ENCODE measurements at regions not wholly inside any gene's neighbourhood (a gene's known extent, or its start where the extent isn't known, plus 50 kb on each side); places are given as distances from the start of the nearest gene placed in this dataset.

DNA sequence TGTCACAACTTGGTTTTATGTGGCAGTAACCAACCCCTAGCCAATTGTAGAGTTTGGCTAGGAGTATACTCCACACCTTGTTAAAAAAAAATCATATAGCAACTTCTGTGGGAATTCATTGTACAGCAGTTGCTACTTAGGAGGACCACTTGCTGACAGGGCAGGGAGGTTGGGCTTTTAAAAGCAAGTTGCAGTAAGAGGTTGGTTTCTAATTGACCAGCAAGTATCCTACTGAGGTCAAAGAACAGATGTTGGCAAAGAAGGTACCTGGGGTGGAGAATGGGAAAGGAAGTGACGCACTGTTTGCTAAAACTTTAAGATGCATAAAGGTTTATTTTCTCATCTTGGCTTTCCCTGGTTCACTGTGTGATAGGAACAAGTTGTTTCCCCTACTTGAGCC, 104.6 kb downstream of the TBX3 start:
- Histone ChIP-seq H4K20me1 (replicated peaks; ENCODE audit: control insufficient read depth, insufficient read depth, low read length) (no peaks in the 10 kb centered on the region), H3K9me1 (ENCODE audit: control insufficient read depth, insufficient read depth, low read length) (no peaks in the 10 kb centered on the region), H3K9ac (ENCODE audit: insufficient read depth in 1 of 2, low read depth in 2 of 2, low read length in 2 of 2) (no peak overlapping the region), H3K4me1 (replicated peaks in 1 of 2; ENCODE audit: control insufficient read depth in 2 of 2, insufficient read depth in 2 of 2, low read length in 2 of 2) (no peaks in the 10 kb centered on the region), H3K27me3 (ENCODE audit: control insufficient read depth in 2 of 2, insufficient read depth in 2 of 2, low read length in 2 of 2) (no peaks in the 10 kb centered on the region), H3K27ac (ENCODE audit: extremely low read depth, low read depth, low read length) (no peak overlapping the region), H3K9me3 (replicated peaks; ENCODE audit: control insufficient read depth, insufficient read depth, low read depth, low read length) (no peaks in the 10 kb centered on the region), H3K4me3 (no peak overlapping the region), H3K79me2 (ENCODE audit: control insufficient read depth, insufficient read depth, low read length) (no peaks in the 10 kb centered on the region), H3K4me2 (ENCODE audit: insufficient read depth, low read length) (no peak overlapping the region), H2AFZ (ENCODE audit: low read depth, low read length) (no peak overlapping the region), H3K36me3 (ENCODE audit: control insufficient read depth, insufficient read depth, low read length) (no peaks in the 10 kb centered on the region)
- WGBS (ENCODE audit: insufficient coverage, low coverage, missing lambda C conversion rate): 0% methylated on average over 1 of the region's 1 CpG
- intact Hi-C loops (cut with micrococcal nuclease): no loop called here
- no peak for ATAC-seq
- CTCF ChIA-PET (ENCODE audit: low intra/inter-chr PET ratio): no interaction called here
- no peak for DNase-seq (ENCODE audit: extremely low read depth in 1 of 4, low spot score in 3 of 4)
- in situ Hi-C loops (cut with MboI): no loop called here
- BruUV-seq (replicated peaks): no TSS peak
- POLR2A ChIA-PET: no interaction called here
- FAIRE-seq: no peak
- no peak for TF ChIP-seq ZNF584 (CRISPR knock-in tag; IDR thresholded peaks at IDR 0.05; ENCODE audit: low read depth)
- TF ChIP-seq DIDO1 (tag; IDR thresholded peaks at IDR 0.05; ENCODE audit: low read depth): no peak
- no peak for TF ChIP-seq BCLAF1 (IDR thresholded peaks at IDR 0.05; ENCODE audit: borderline replicate concordance in 1 of 2, control insufficient read depth in 1 of 2, low read depth in 2 of 2, low read length in 1 of 2)
- TF ChIP-seq HNRNPLL (IDR thresholded peaks at IDR 0.05; ENCODE audit: low read depth, low read length, poor library complexity, severe bottlenecking): no peak
- no peak for TF ChIP-seq MCM5 (IDR thresholded peaks at IDR 0.05; ENCODE audit: low read depth)
- no peak for TF ChIP-seq RBM34 (IDR thresholded peaks at IDR 0.05; ENCODE audit: borderline replicate concordance, insufficient read depth, low read length)
- TF ChIP-seq, protein P1, sequence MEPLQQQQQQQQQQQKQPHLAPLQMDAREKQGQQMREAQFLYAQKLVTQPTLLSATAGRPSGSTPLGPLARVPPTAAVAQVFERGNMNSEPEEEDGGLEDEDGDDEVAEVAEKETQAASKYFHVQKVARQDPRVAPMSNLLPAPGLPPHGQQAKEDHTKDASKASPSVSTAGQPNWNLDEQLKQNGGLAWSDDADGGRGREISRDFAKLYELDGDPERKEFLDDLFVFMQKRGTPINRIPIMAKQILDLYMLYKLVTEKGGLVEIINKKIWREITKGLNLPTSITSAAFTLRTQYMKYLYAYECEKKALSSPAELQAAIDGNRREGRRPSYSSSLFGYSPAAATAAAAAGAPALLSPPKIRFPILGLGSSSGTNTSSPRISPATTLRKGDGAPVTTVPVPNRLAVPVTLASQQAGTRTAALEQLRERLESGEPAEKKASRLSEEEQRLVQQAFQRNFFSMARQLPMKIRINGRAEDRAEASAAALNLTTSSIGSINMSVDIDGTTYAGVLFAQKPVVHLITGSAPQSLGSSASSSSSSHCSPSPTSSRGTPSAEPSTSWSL (CRISPR knock-in tag; IDR thresholded peaks at IDR 0.05; ENCODE audit: borderline replicate concordance): no peak
- TF ChIP-seq, protein P2, sequence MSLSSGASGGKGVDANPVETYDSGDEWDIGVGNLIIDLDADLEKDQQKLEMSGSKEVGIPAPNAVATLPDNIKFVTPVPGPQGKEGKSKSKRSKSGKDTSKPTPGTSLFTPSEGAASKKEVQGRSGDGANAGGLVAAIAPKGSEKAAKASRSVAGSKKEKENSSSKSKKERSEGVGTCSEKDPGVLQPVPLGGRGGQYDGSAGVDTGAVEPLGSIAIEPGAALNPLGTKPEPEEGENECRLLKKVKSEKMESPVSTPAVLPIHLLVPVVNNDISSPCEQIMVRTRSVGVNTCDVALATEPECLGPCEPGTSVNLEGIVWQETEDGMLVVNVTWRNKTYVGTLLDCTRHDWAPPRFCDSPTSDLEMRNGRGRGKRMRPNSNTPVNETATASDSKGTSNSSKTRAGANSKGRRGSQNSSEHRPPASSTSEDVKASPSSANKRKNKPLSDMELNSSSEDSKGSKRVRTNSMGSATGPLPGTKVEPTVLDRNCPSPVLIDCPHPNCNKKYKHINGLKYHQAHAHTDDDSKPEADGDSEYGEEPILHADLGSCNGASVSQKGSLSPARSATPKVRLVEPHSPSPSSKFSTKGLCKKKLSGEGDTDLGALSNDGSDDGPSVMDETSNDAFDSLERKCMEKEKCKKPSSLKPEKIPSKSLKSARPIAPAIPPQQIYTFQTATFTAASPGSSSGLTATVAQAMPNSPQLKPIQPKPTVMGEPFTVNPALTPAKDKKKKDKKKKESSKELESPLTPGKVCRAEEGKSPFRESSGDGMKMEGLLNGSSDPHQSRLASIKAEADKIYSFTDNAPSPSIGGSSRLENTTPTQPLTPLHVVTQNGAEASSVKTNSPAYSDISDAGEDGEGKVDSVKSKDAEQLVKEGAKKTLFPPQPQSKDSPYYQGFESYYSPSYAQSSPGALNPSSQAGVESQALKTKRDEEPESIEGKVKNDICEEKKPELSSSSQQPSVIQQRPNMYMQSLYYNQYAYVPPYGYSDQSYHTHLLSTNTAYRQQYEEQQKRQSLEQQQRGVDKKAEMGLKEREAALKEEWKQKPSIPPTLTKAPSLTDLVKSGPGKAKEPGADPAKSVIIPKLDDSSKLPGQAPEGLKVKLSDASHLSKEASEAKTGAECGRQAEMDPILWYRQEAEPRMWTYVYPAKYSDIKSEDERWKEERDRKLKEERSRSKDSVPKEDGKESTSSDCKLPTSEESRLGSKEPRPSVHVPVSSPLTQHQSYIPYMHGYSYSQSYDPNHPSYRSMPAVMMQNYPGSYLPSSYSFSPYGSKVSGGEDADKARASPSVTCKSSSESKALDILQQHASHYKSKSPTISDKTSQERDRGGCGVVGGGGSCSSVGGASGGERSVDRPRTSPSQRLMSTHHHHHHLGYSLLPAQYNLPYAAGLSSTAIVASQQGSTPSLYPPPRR (CRISPR knock-in tag; IDR thresholded peaks at IDR 0.05; ENCODE audit: borderline replicate concordance): no peak
- TF ChIP-seq MXD1 (CRISPR knock-in tag; IDR thresholded peaks at IDR 0.05; ENCODE audit: borderline replicate concordance, poor library complexity, severe bottlenecking): no peak
- TF ChIP-seq ZNF449 (CRISPR knock-in tag; IDR thresholded peaks at IDR 0.05): no peak

All from K562 (cell line).